Urinary bladder (tissue), 3 donors: ENCODE measurements at regions not wholly inside any gene's neighbourhood (a gene's known extent, or its start where the extent isn't known, plus 50 kb on each side); places are given as distances from the start of the nearest gene placed in this dataset.

ENCODE experiments used
- DNase-seq: peaks from one replicate; pipeline ENCODE4 v3.0.0-alpha.2; 2015; ENCODE audit errors: extremely low spot score
- H3K27ac ChIP-seq: one replicate; pipeline ENCODE4 v1.5.1; 2013; ENCODE audit warnings: low read depth, mild to moderate bottlenecking, moderate library complexity
- H3K36me3 ChIP-seq: one replicate; pipeline ENCODE4 v1.6.1; 2013; ENCODE audit warnings: mild to moderate bottlenecking, moderate library complexity; ENCODE audit not compliant: insufficient read depth
- H3K4me1 ChIP-seq: one replicate; pipeline ENCODE4 v1.6.1; 2013; ENCODE audit warnings: mild to moderate bottlenecking, moderate library complexity; ENCODE audit not compliant: insufficient read depth
- H3K4me3 ChIP-seq: one replicate; pipeline ENCODE4 v1.5.1; 2013; ENCODE audit warnings: low read depth, low read length
- WGBS: extraction: QIAGEN DNeasy Blood & Tissue Kit; methylation state at CpG from one replicate; pipeline ENCODE4 v1.1.7; 2013; 5-methylcytosine and 5-hydroxymethylcytosine counted together
- donor health status: healthy with polysubstance abuse.
- donor health status: healthy.

- H3K36me3 ChIP-seq, result no peaks in the 10 kb centered on the region
- no peak overlapping the region for H3K27ac ChIP-seq
- WGBS, result 92% methylated on average over 12 of the region's 12 CpGs
- H3K4me1 ChIP-seq, result no peaks in the 10 kb centered on the region
- no peak for DNase-seq
- H3K4me3 ChIP-seq, result no peak overlapping the region
Observed at GRCh38 chr22:44442186-44442815, 55.7 kb downstream of the RTL6 start.

- H3K36me3 ChIP-seq, result no peaks in the 10 kb centered on the region
- WGBS, result 92% methylated on average over 16 of the region's 16 CpGs
- H3K27ac ChIP-seq, result no peak overlapping the region
- DNase-seq, result no peak
- H3K4me3 ChIP-seq, result no peak overlapping the region
- no peaks in the 10 kb centered on the region for H3K4me1 ChIP-seq
Observed at GRCh38 chr22:44441401-44442185, 56.4 kb downstream of the RTL6 start.

GRCh38 chr22:44440224-44441160 lies 57.5 kb downstream of the RTL6 start:
- H3K4me3 ChIP-seq, result no peak overlapping the region
- no peak overlapping the region for H3K27ac ChIP-seq
- no peaks in the 10 kb centered on the region for H3K4me1 ChIP-seq
- no peaks in the 10 kb centered on the region for H3K36me3 ChIP-seq
- 94% methylated on average over 19 of the region's 19 CpGs for WGBS
- DNase-seq, result no peak

- 87% methylated on average over 21 of the region's 21 CpGs for WGBS
- DNase-seq, result no peak
- Histone ChIP-seq H3K27ac (no peak overlapping the region), H3K36me3 (no peaks in the 10 kb centered on the region), H3K4me3 (no peak overlapping the region), H3K4me1 (no peaks in the 10 kb centered on the region)
Observed at GRCh38 chr22:44439356-44440223, 58.4 kb downstream of the RTL6 start.

GRCh38 chr22:44438481-44439131 lies 59.4 kb downstream of the RTL6 start:
- Histone ChIP-seq H3K4me3 (no peak overlapping the region), H3K27ac (no peak overlapping the region)
- 89% methylated on average over 20 of the region's 20 CpGs for WGBS

GRCh38 chr22:44438056-44438455 lies 60.0 kb downstream of the RTL6 start:
- no peak for DNase-seq

More at GRCh38 chr22:44438481-44439131, 59.4 kb downstream of the RTL6 start:
- Histone ChIP-seq H3K36me3 (no peaks in the 10 kb centered on the region), H3K4me1 (no peaks in the 10 kb centered on the region)
- DNase-seq, result no peak

GRCh38 chr22:44437216-44438055 lies 60.6 kb downstream of the RTL6 start:
- no peak for DNase-seq
- H3K27ac ChIP-seq, result no peak overlapping the region
- WGBS, result 94% methylated on average over 21 of the region's 21 CpGs
- H3K4me1 ChIP-seq, result no peaks in the 10 kb centered on the region
- no peaks in the 10 kb centered on the region for H3K36me3 ChIP-seq
- H3K4me3 ChIP-seq, result no peak overlapping the region

More at GRCh38 chr22:44438056-44438455, 60.0 kb downstream of the RTL6 start:
- Histone ChIP-seq H3K4me3 (no peak overlapping the region), H3K4me1 (no peaks in the 10 kb centered on the region), H3K36me3 (no peaks in the 10 kb centered on the region), H3K27ac (no peak overlapping the region)
- 91% methylated on average over 14 of the region's 14 CpGs for WGBS

GRCh38 chr22:44436736-44437135 lies 61.3 kb downstream of the RTL6 start:
- 83% methylated on average over 8 of the region's 8 CpGs for WGBS
- DNase-seq, result no peak
- Histone ChIP-seq H3K4me1 (no peaks in the 10 kb centered on the region), H3K36me3 (no peaks in the 10 kb centered on the region), H3K27ac (no peak overlapping the region), H3K4me3 (no peak overlapping the region)

GRCh38 chr22:44431256-44431655 lies 66.8 kb downstream of the RTL6 start:
- no peak overlapping the region for H3K27ac ChIP-seq
- no peak overlapping the region for H3K4me3 ChIP-seq
- no peak for DNase-seq
- no peaks in the 10 kb centered on the region for H3K4me1 ChIP-seq
- no peaks in the 10 kb centered on the region for H3K36me3 ChIP-seq
- WGBS, result 92% methylated on average over 4 of the region's 4 CpGs

GRCh38 chr22:44430716-44431115 lies 67.3 kb downstream of the RTL6 start:
- WGBS, result 93% methylated on average over 7 of the region's 7 CpGs
- Histone ChIP-seq H3K36me3 (no peaks in the 10 kb centered on the region), H3K27ac (no peak overlapping the region), H3K4me1 (no peaks in the 10 kb centered on the region), H3K4me3 (no peak overlapping the region)
- no peak for DNase-seq

GRCh38 chr22:44429941-44430587 lies 68.0 kb downstream of the RTL6 start:
- no peak overlapping the region for H3K27ac ChIP-seq
- DNase-seq, result no peak
- no peaks in the 10 kb centered on the region for H3K4me1 ChIP-seq
- no peak overlapping the region for H3K4me3 ChIP-seq
- WGBS, result 89% methylated on average over 16 of the region's 16 CpGs
- H3K36me3 ChIP-seq, result no peaks in the 10 kb centered on the region
